H1 (cell line): ENCODE measurements at regions not wholly inside any gene's neighbourhood (a gene's known extent, or its start where the extent isn't known, plus 50 kb on each side); places are given as distances from the start of the nearest gene placed in this dataset.

Experiments used
- CTCF ChIA-PET: fragments of 300-600 bp; sonication (Branson Sonifier 250); formaldehyde crosslinking; loops from one replicate; lab custom pipeline; 2021; ENCODE audit not compliant: partially characterized antibody; lab: Charles Lee
- POLR2A ChIA-PET: fragments of 300-600 bp; sonication (Branson Sonifier 250); formaldehyde crosslinking; loops from one replicate; lab custom pipeline; 2021; ENCODE audit warnings: inconsistent platforms; ENCODE audit not compliant: partially characterized antibody; lab: Charles Lee
- DNase-seq, 2 experiments: peaks; one replicate each; pipeline versions ENCODE4 v3.0.0 to v3.0.0-alpha.2; 2010 to 2022; ENCODE audit warnings: low spot score in 2 of 2, low read depth in 1 of 2, mixed read lengths in 1 of 2
- FAIRE-seq: peaks from 2 replicates; lab custom pipeline; 2011; peaks lifted over from hg19 to GRCh38; lab: Jason Lieb, UNC
- H2AFZ ChIP-seq: 2 replicates; pipeline ENCODE4 v1.8.1; 2012; ENCODE audit warnings: low read length, inconsistent platforms
- H2AK5ac ChIP-seq: 2 replicates; pipeline ENCODE4 v1.6.1; 2013; ENCODE audit warnings: low read depth, low read length
- H2BK120ac ChIP-seq: replicated peaks from 2 replicates; pipeline ENCODE3; 2013; ENCODE audit warnings: low read depth, low read length, inconsistent platforms
- H2BK12ac ChIP-seq: 2 replicates; pipeline ENCODE4 v1.6.1; 2013; ENCODE audit warnings: low read depth, low read length
- H2BK15ac ChIP-seq: 2 replicates; pipeline ENCODE4 v1.6.1; 2013; ENCODE audit warnings: low read length
- H2BK20ac ChIP-seq: 2 replicates; pipeline ENCODE4 v1.6.1; 2013; ENCODE audit warnings: low read length
- H2BK5ac ChIP-seq: 2 replicates; pipeline ENCODE4 v1.6.1; 2013; ENCODE audit warnings: low read depth, low read length
- H3K14ac ChIP-seq: 2 replicates; pipeline ENCODE4 v1.6.1; 2013; ENCODE audit warnings: inconsistent platforms; ENCODE audit not compliant: insufficient read length
- H3K18ac ChIP-seq: 2 replicates; pipeline ENCODE4 v1.6.1; 2013; ENCODE audit warnings: low read length; ENCODE audit errors: extremely low read depth
- H3K23ac ChIP-seq: 2 replicates; pipeline ENCODE4 v1.6.1; 2013; ENCODE audit warnings: inconsistent platforms; ENCODE audit not compliant: insufficient read length
- H3K23me2 ChIP-seq: 2 replicates; pipeline ENCODE4 v1.6.1; 2013; ENCODE audit warnings: low read depth, low read length
- H3K27ac ChIP-seq: 2 replicates; pipeline ENCODE4 v1.6.1; 2011; ENCODE audit warnings: low read depth, low read length, inconsistent platforms
- H3K27me3 ChIP-seq, 4 experiments: replicated peaks in 1 of 4; 1 replicate in 1 of 4; 2 replicates in 3 of 4; pipeline versions ENCODE4 v1.6.1 to v1.8.1; 2011 to 2013; ENCODE audit warnings: low read length in 3 of 4, mild to moderate bottlenecking in 3 of 4, inconsistent platforms in 2 of 4, mixed read lengths in 2 of 4, moderate library complexity in 1 of 4; ENCODE audit not compliant: control insufficient read depth in 3 of 4, insufficient read depth in 3 of 4; ENCODE audit errors: extremely low read depth in 1 of 4
- H3K36me3 ChIP-seq, 4 experiments: 2 replicates each; pipeline versions ENCODE4 v1.6.1 to v1.8.1; 2011 to 2013; ENCODE audit warnings: mild to moderate bottlenecking in 4 of 4, low read length in 3 of 4, moderate library complexity in 2 of 4, control low read depth in 1 of 4, inconsistent platforms in 1 of 4; ENCODE audit not compliant: insufficient read depth in 4 of 4, control insufficient read depth in 2 of 4
- H3K4ac ChIP-seq: replicated peaks from 2 replicates; pipeline ENCODE3; 2013; ENCODE audit warnings: low read length, low read depth, mixed read lengths, inconsistent platforms; ENCODE audit not compliant: insufficient read length
- H3K4me1 ChIP-seq, 4 experiments: replicated peaks in 1 of 4; 1 replicate in 1 of 4; 2 replicates in 3 of 4; pipeline versions ENCODE4 v1.6.1 to v1.8.1; 2011 to 2013; ENCODE audit warnings: low read length in 3 of 4, inconsistent platforms in 2 of 4, mixed read lengths in 1 of 4; ENCODE audit not compliant: insufficient read depth in 4 of 4, control insufficient read depth in 3 of 4
- H3K4me2 ChIP-seq, 2 experiments: 2 replicates each; pipeline versions ENCODE4 v1.6.1 to v1.8.1; 2011 to 2013; ENCODE audit warnings: low read depth in 2 of 2, low read length in 2 of 2, control low read depth in 1 of 2, inconsistent platforms in 1 of 2, mild to moderate bottlenecking in 1 of 2; ENCODE audit not compliant: insufficient read depth in 1 of 2
- H3K4me3 ChIP-seq, 4 experiments: fragments of 200-600, 300-600 bp in 1 of 4; sonication (generic), shearing (Covaris generic), sonication (Bioruptor Twin) in 1 of 4; 2 replicates each; pipeline versions ENCODE4 v1.5.1 to v1.8.1; 2011 to 2016; ENCODE audit warnings: low read length in 4 of 4, low read depth in 3 of 4, control low read depth in 2 of 4, inconsistent platforms in 2 of 4, mild to moderate bottlenecking in 2 of 4, mixed read lengths in 1 of 4, moderate library complexity in 1 of 4; ENCODE audit not compliant: insufficient read depth in 2 of 4; ENCODE audit errors: extremely low read depth in 1 of 4
- H3K56ac ChIP-seq: replicated peaks from 2 replicates; pipeline ENCODE3; 2013; ENCODE audit warnings: low read depth, mild to moderate bottlenecking, mixed read lengths, low read length, inconsistent platforms; ENCODE audit not compliant: insufficient read length
- H3K79me1 ChIP-seq: 2 replicates; pipeline ENCODE4 v1.6.1; 2013; ENCODE audit warnings: low read depth, low read length, control low read depth
- H3K79me2 ChIP-seq, 2 experiments: 2 replicates each; pipeline versions ENCODE4 v1.6.1 to v1.8.1; 2012 to 2013; ENCODE audit warnings: low read length in 2 of 2, mild to moderate bottlenecking in 2 of 2, inconsistent platforms in 1 of 2; ENCODE audit not compliant: insufficient read depth in 2 of 2, control insufficient read depth in 1 of 2
- H3K9ac ChIP-seq, 4 experiments: replicated peaks in 1 of 4; 1 replicate in 1 of 4; 2 replicates in 3 of 4; pipeline versions ENCODE4 v1.6.1 to v1.8.1; 2011 to 2013; ENCODE audit warnings: low read depth in 3 of 4, low read length in 3 of 4, control low read depth in 2 of 4, mild to moderate bottlenecking in 2 of 4, moderate library complexity in 2 of 4, inconsistent platforms in 1 of 4; ENCODE audit errors: extremely low read depth in 1 of 4
- H3K9me3 ChIP-seq, 2 experiments: 2 replicates each; pipeline versions ENCODE4 v1.6.1 to v1.8.1; 2012 to 2013; ENCODE audit warnings: mild to moderate bottlenecking in 2 of 2, moderate library complexity in 2 of 2, control low read depth in 1 of 2, inconsistent platforms in 1 of 2, low read depth in 1 of 2, low read length in 1 of 2, mixed read lengths in 1 of 2; ENCODE audit not compliant: insufficient read depth in 2 of 2
- H4K20me1 ChIP-seq, 2 experiments: replicated peaks in 1 of 2; 2 replicates each; pipeline versions ENCODE3 to v1.8.1; 2011 to 2013; ENCODE audit warnings: inconsistent platforms in 2 of 2, low read length in 2 of 2, mild to moderate bottlenecking in 1 of 2; ENCODE audit not compliant: insufficient read depth in 2 of 2, control insufficient read depth in 1 of 2
- H4K5ac ChIP-seq: 2 replicates; pipeline ENCODE4 v1.6.1; 2013; ENCODE audit warnings: low read length, low read depth, mixed read lengths, inconsistent platforms; ENCODE audit not compliant: insufficient read length
- H4K8ac ChIP-seq: 2 replicates; pipeline ENCODE4 v1.8.0; 2013; ENCODE audit warnings: mild to moderate bottlenecking, moderate library complexity, low read length, inconsistent platforms; ENCODE audit not compliant: insufficient read depth; ENCODE audit errors: extremely low read depth
- H4K91ac ChIP-seq: replicated peaks from 2 replicates; pipeline ENCODE3; 2013; ENCODE audit warnings: low read length, mixed read lengths, inconsistent platforms; ENCODE audit not compliant: insufficient read length
- FOSL1 ChIP-seq: IDR thresholded peaks from 2 replicates; pipeline ENCODE4 v1.6.1; 2011; ENCODE audit warnings: mild to moderate bottlenecking, low read depth, low read length, moderate library complexity; ENCODE audit not compliant: insufficient read depth
- GTF2F1 ChIP-seq: IDR thresholded peaks from 2 replicates; pipeline ENCODE4 v1.6.1; 2012; ENCODE audit warnings: low read depth, low read length, improper control_type of control experiment, borderline replicate concordance
- SIN3A ChIP-seq, 2 experiments: IDR thresholded peaks in 1 of 2; conservative IDR thresholded peaks in 1 of 2; 2 replicates each; pipeline ENCODE4 v1.6.1; 2011 to 2012; ENCODE audit warnings: low read length in 2 of 2, improper control_type of control experiment in 1 of 2, low read depth in 1 of 2, mild to moderate bottlenecking in 1 of 2
- SP1 ChIP-seq: IDR thresholded peaks from 2 replicates; pipeline ENCODE4 v1.6.1; 2011; ENCODE audit warnings: low read depth, low read length
- TAF1 ChIP-seq: IDR thresholded peaks from 2 replicates; pipeline ENCODE4 v1.6.1; 2011; ENCODE audit warnings: mild to moderate bottlenecking, low read depth, low read length
- TBP ChIP-seq: IDR thresholded peaks from 2 replicates; pipeline ENCODE4 v1.6.1; 2011; ENCODE audit warnings: low read depth, low read length, improper control_type of control experiment
- TEAD4 ChIP-seq: IDR thresholded peaks from 2 replicates; pipeline ENCODE4 v1.6.1; 2012; ENCODE audit warnings: low read depth, low read length, inconsistent platforms, mixed read lengths
- USF2 ChIP-seq: IDR thresholded peaks from 2 replicates; pipeline ENCODE4 v1.6.1; 2011; ENCODE audit warnings: low read length, improper control_type of control experiment
- WGBS, 2 experiments: shearing (Covaris generic) in 1 of 2; methylation state at CpG; one replicate each; pipeline versions ENCODE4 v1.1.6 to v1.1.7; 2013 to 2015; ENCODE audit warnings: low lambda C conversion rate in 2 of 2, mixed read lengths in 2 of 2, inconsistent platforms in 1 of 2, low coverage in 1 of 2, missing lambda C conversion rate in 1 of 2; ENCODE audit not compliant: insufficient replicate concordance in 2 of 2, insufficient coverage in 1 of 2, insufficient read length in 1 of 2; ENCODE audit errors: extremely low coverage in 1 of 2, missing lambda C conversion rate in 1 of 2; 5-methylcytosine and 5-hydroxymethylcytosine counted together
- TF ChIP-seq, protein P1 (sequence below): IDR thresholded peaks from 2 replicates; pipeline ENCODE4 v1.6.1; 2011; ENCODE audit warnings: low read depth, mild to moderate bottlenecking, low read length; ENCODE audit not compliant: insufficient read depth

DNA sequence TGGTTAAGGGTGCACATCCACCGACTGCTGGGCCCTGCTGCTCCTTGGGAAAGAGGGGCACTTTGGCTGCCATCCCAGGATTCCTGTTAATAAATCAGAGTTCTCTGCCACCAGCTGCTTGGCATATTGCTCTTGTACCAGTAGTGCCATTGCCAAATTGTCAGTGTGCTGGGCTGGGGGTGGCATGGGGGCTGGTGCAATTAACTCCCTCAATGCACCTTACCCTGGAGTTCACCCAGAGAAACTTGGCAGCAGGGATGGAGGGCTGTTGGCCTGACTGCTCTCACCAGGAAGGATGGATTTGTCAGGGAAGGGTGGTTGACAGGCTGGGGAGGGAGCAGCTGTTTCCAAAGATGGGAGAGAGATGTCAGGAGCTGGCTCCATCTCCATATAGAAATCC is 94.6 kb upstream of the SKOR2 start:
- H3K56ac ChIP-seq: no peak overlapping the region
- H3K14ac ChIP-seq: no peak overlapping the region
- no peak overlapping the region for H2BK20ac ChIP-seq
- H3K4me1 ChIP-seq: no peaks in the 10 kb centered on the region
- H3K23ac ChIP-seq: no peak overlapping the region
- no peaks in the 10 kb centered on the region for H3K9me3 ChIP-seq
- WGBS, 2 experiments: 92% methylated on average over 1 of the region's 1 CpG; no CpG with 5 or more reads in 1 of the 2 experiments
- H3K4me3 ChIP-seq: no peak overlapping the region
- FAIRE-seq: no peak
- no peak overlapping the region for H4K91ac ChIP-seq
- H3K79me1 ChIP-seq: no peaks in the 10 kb centered on the region
- H3K4me2 ChIP-seq: no peak overlapping the region
- H2BK120ac ChIP-seq: no peak overlapping the region
- no peak overlapping the region for H3K18ac ChIP-seq
- no peak overlapping the region for H4K5ac ChIP-seq
- no peaks in the 10 kb centered on the region; a peak in 1 of 7 replicates for H3K27me3 ChIP-seq
- no peak overlapping the region for H2AFZ ChIP-seq
- H4K8ac ChIP-seq: no peak overlapping the region
- H2BK15ac ChIP-seq: no peak overlapping the region
- H3K9ac ChIP-seq: no peak overlapping the region
- no peaks in the 10 kb centered on the region for H3K36me3 ChIP-seq
- DNase-seq: no peak
- H3K79me2 ChIP-seq: no peaks in the 10 kb centered on the region
- TF ChIP-seq SP1 (no peak), TBP (no peak), SIN3A (conservative IDR thresholded peaks at IDR 0.05 in 1 of 2, IDR thresholded peaks at IDR 0.05 in 1 of 2; ENCODE audit: low read depth in 1 of 2, low read length in 2 of 2) (no peak), GTF2F1 (no peak), FOSL1 (no peak), USF2 (no peak), TAF1 (no peak), TEAD4 (no peak)
- TF ChIP-seq, protein P1, sequence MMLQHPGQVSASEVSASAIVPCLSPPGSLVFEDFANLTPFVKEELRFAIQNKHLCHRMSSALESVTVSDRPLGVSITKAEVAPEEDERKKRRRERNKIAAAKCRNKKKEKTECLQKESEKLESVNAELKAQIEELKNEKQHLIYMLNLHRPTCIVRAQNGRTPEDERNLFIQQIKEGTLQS: no peak
- H2BK12ac ChIP-seq: no peak overlapping the region
- CTCF ChIA-PET: interaction anchor here (0.7 to 1.9 kb wide), 3 partner anchors 25 to 60 kb away, joined by 3 to 6 read pairs (median 3); no protein-coding TSS in a partner anchor
- no peak overlapping the region for H3K27ac ChIP-seq
- no peak overlapping the region for H2BK5ac ChIP-seq
- H4K20me1 ChIP-seq: no peaks in the 10 kb centered on the region
- no peak overlapping the region for H3K4ac ChIP-seq
- POLR2A ChIA-PET: no interaction called here
- no peaks in the 10 kb centered on the region for H3K23me2 ChIP-seq
- H2AK5ac ChIP-seq: no peak overlapping the region
